ENCODE measurements at regions not wholly inside any gene's neighbourhood (a gene's known extent, or its start where the extent isn't known, plus 50 kb on each side); places are given as distances from the start of the nearest gene placed in this dataset.

DNA sequence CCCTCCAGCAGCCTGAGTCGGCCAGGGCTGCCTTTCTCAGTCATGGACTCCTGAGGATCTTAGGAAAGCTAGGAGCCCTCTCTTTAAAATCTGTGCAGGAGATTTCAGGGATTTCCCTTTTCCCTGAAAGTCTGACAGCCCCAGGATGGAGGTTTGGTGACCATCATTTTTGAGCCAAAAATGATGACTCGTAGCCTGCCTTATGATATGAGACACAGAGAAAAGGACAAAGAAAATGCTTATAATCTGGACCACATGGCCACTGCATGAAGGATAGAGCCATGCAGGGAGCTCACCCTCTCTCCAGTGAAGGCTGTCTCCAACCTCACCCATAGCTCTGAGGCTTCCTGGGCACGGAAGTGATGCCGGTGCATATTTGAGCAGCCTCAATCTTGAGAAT is 106.6 kb upstream of the CHST15 start:
- H3K4me3 Mint-ChIP-seq, result no peak overlapping the region
- H3K4me1 Mint-ChIP-seq, result peaks cover 9% of the 10 kb centered on the region
- H3K27me3 Mint-ChIP-seq (ENCODE audit: low read depth), result peaks cover 7% of the 10 kb centered on the region
- no peak for DNase-seq (ENCODE audit: low spot score in 2 of 2, unreplicated experiment in 2 of 2)
- TF ChIP-seq, protein P1, sequence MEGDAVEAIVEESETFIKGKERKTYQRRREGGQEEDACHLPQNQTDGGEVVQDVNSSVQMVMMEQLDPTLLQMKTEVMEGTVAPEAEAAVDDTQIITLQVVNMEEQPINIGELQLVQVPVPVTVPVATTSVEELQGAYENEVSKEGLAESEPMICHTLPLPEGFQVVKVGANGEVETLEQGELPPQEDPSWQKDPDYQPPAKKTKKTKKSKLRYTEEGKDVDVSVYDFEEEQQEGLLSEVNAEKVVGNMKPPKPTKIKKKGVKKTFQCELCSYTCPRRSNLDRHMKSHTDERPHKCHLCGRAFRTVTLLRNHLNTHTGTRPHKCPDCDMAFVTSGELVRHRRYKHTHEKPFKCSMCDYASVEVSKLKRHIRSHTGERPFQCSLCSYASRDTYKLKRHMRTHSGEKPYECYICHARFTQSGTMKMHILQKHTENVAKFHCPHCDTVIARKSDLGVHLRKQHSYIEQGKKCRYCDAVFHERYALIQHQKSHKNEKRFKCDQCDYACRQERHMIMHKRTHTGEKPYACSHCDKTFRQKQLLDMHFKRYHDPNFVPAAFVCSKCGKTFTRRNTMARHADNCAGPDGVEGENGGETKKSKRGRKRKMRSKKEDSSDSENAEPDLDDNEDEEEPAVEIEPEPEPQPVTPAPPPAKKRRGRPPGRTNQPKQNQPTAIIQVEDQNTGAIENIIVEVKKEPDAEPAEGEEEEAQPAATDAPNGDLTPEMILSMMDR (IDR thresholded peaks at IDR 0.05; ENCODE audit: unreplicated experiment), result no peak
- peaks cover 4% of the 10 kb centered on the region for H3K9me3 Mint-ChIP-seq
- no peaks in the 10 kb centered on the region for H3K36me3 Mint-ChIP-seq
- H3K27ac Mint-ChIP-seq, result no peak overlapping the region

DNA sequence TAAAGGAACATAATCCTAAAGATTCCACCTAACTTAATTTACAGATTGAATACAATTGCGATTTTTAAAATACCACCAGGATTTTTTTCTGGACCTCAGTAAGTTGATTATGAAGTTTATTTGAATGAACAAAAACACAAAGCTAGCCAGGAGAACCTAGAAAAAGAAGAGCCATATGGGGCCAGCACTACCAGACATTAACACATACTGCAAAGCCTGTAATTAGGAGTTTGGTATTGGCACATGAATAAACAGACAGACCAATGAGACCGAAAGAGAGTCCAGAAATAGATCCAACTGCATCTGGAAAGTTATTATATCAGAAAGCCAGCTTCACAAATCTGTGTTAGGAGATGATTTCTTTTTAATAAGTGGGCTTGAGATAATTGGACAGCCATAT is 105.5 kb upstream of the CHST15 start:
- Mint-ChIP-seq H3K27me3 (ENCODE audit: low read depth) (peaks cover 7% of the 10 kb centered on the region), H3K27ac (no peak overlapping the region), H3K9me3 (peaks cover 7% of the 10 kb centered on the region), H3K4me1 (peaks cover 9% of the 10 kb centered on the region), H3K4me3 (no peak overlapping the region), H3K36me3 (no peaks in the 10 kb centered on the region)
- TF ChIP-seq, protein P1 (IDR thresholded peaks at IDR 0.05; ENCODE audit: unreplicated experiment), result no peak
- DNase-seq (ENCODE audit: low spot score in 2 of 2, unreplicated experiment in 2 of 2), result no peak

DNA sequence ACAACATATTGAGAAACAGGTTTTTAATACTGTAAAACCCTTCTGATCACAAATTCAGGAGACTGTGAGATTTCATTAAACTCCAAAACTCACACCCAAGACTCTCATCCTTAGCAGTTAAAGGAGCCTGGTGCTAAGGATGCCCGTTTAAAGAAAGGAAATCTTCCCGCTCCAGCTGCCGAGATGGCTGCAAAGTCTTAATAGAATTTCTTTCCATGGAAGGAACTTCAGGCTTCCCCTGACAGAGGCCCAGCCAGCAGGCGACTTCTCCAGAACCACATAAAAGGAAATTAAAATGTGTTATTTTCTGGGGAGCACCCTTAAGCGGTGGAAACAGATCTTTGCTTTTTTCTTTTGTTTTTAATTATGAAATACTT is 104.7 kb upstream of the CHST15 start:
- no peak for DNase-seq (ENCODE audit: low spot score in 2 of 2, unreplicated experiment in 2 of 2)
- H3K4me1 Mint-ChIP-seq, result peaks cover 9% of the 10 kb centered on the region
- TF ChIP-seq, protein P1 (IDR thresholded peaks at IDR 0.05; ENCODE audit: unreplicated experiment), result no peak
- H3K9me3 Mint-ChIP-seq, result peaks cover 7% of the 10 kb centered on the region
- H3K36me3 Mint-ChIP-seq, result no peaks in the 10 kb centered on the region
- H3K27ac Mint-ChIP-seq, result no peak overlapping the region
- H3K27me3 Mint-ChIP-seq (ENCODE audit: low read depth), result peaks cover 7% of the 10 kb centered on the region
- H3K4me3 Mint-ChIP-seq, result no peak overlapping the region

DNA sequence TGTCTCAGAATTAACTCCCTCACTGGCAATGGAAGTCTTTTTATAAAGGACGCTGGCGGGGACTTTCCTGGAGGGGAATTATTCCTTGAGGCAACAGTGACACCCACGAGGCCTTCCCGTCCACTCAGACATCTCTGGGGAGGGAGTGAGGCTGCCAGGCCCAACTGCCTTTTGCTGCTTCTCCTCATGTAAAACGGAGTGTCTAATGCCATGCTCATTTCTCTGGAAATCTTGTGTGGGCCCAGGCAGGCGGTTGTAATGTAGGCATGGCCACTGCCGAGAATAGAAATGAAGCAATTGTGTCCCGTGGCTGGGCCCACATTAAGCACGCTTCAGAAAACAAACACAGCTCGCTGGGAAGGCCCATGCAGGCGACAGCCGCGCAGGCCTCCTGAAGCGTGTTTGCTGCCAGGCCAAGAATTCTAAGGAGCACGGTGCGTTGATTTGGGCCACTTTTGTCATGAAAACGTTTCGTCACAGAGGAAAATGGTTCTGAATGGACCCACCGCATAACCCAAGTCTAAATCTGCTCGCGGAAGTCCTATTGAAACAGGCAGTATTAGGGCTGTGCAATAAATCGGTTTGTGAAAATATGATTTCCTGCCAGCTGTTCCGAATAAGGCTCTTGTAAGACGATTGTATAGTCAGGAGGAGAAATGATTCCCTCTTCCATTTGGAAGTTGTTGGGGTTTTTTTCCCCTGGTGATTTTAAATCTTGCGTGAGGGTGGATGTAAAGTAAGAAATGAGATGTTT is 104.2 kb upstream of the CHST15 start:
- Mint-ChIP-seq H3K27me3 (ENCODE audit: low read depth) (peaks cover 7% of the 10 kb centered on the region), H3K4me3 (no peak overlapping the region), H3K4me1 (peaks cover 9% of the 10 kb centered on the region), H3K27ac (no peak overlapping the region), H3K9me3 (peaks cover 8% of the 10 kb centered on the region), H3K36me3 (no peaks in the 10 kb centered on the region)
- TF ChIP-seq, protein P1 (IDR thresholded peaks at IDR 0.05; ENCODE audit: unreplicated experiment), result no peak
- DNase-seq (ENCODE audit: low spot score in 2 of 2, unreplicated experiment in 2 of 2), result no peak

DNA sequence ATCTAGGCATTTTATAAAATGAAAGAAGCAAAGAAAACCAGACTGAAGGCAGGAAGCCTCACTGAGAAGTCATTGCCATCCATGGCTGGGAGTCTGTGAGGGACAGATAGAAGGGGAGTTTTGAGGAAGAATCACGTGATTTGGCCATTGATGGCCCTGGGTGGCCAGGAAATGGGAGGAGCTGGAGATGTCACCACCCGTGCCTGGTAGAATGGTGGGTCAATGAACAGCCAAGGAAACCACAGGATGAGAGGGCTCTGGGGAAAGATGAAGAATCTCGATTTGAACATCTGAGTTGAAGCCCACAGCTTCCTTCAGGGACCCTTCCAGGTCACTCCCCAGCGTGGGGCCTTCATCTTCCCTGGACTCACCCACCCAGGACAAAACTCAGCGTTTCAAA is 103.3 kb upstream of the CHST15 start:
- DNase-seq (ENCODE audit: low spot score in 2 of 2, unreplicated experiment in 2 of 2), result no peak
- Mint-ChIP-seq H3K27ac (no peak overlapping the region), H3K27me3 (ENCODE audit: low read depth) (peaks cover 16% of the 10 kb centered on the region), H3K9me3 (peaks cover 17% of the 10 kb centered on the region), H3K4me3 (no peak overlapping the region), H3K4me1 (peaks cover 6% of the 10 kb centered on the region), H3K36me3 (no peaks in the 10 kb centered on the region)
- TF ChIP-seq, protein P1 (IDR thresholded peaks at IDR 0.05; ENCODE audit: unreplicated experiment), result no peak

Data from mesothelial cell of epicardium (in vitro differentiated cells).